Kidney epithelial cell (primary cell): ENCODE measurements at regions not wholly inside any gene's neighbourhood (a gene's known extent, or its start where the extent isn't known, plus 50 kb on each side); places are given as distances from the start of the nearest gene placed in this dataset.

Experiments
- DNase-seq: peaks from one replicate; pipeline ENCODE4 v3.0.0-alpha.2; 2010; ENCODE audit warnings: low read depth
- H3K27me3 ChIP-seq: 2 replicates; pipeline ENCODE4 v1.6.0; 2011; ENCODE audit warnings: low read length; ENCODE audit not compliant: control insufficient read depth, insufficient read depth
- H3K36me3 ChIP-seq: 2 replicates; pipeline ENCODE4 v1.5.1; 2011; ENCODE audit warnings: low read length; ENCODE audit not compliant: control insufficient read depth, insufficient read depth
- H3K4me3 ChIP-seq: 2 replicates; pipeline ENCODE4 v1.5.1; 2011; ENCODE audit warnings: low read depth, mild to moderate bottlenecking, control low read depth, low read length
- CTCF ChIP-seq: IDR thresholded peaks from 2 replicates; pipeline ENCODE4 v1.5.1; 2011; ENCODE audit warnings: mild to moderate bottlenecking, moderate library complexity, low read length, control low read depth, inconsistent platforms; ENCODE audit not compliant: insufficient read depth, poor library complexity, severe bottlenecking

GRCh38 chr3:137820366-137820765 lies 56.3 kb downstream of the SOX14 start:
- no peak for DNase-seq
- H3K4me3 ChIP-seq = no peak overlapping the region

GRCh38 chr3:137835096-137835495 lies 71.0 kb downstream of the SOX14 start:
- peaks cover 2% of the 10 kb centered on the region for H3K27me3 ChIP-seq
- no peak for TF ChIP-seq CTCF
- H3K4me3 ChIP-seq = no peak overlapping the region
- no peak for DNase-seq
- no peaks in the 10 kb centered on the region for H3K36me3 ChIP-seq

More at GRCh38 chr3:137820366-137820765, 56.3 kb downstream of the SOX14 start:
- no peak for TF ChIP-seq CTCF
- Histone ChIP-seq H3K27me3 (no peaks in the 10 kb centered on the region), H3K36me3 (no peaks in the 10 kb centered on the region)

- no peak for DNase-seq
- H3K36me3 ChIP-seq = no peaks in the 10 kb centered on the region
- no peak overlapping the region for H3K4me3 ChIP-seq
- H3K27me3 ChIP-seq = peaks cover 2% of the 10 kb centered on the region
- TF ChIP-seq CTCF = no peak
Observed at GRCh38 chr3:137845194-137845593, 81.1 kb downstream of the SOX14 start.

GRCh38 chr3:137845666-137846065 lies 81.6 kb downstream of the SOX14 start:
- DNase-seq = no peak
- TF ChIP-seq CTCF = no peak
- H3K4me3 ChIP-seq = no peak overlapping the region
- H3K36me3 ChIP-seq = no peaks in the 10 kb centered on the region
- H3K27me3 ChIP-seq = peaks cover 2% of the 10 kb centered on the region

GRCh38 chr3:137852391-137852830 lies 88.3 kb downstream of the SOX14 start:
- H3K4me3 ChIP-seq = no peak overlapping the region
- TF ChIP-seq CTCF = no peak
- H3K27me3 ChIP-seq = no peaks in the 10 kb centered on the region
- DNase-seq = no peak
- no peaks in the 10 kb centered on the region for H3K36me3 ChIP-seq

- TF ChIP-seq CTCF = no peak
- no peaks in the 10 kb centered on the region for H3K27me3 ChIP-seq
- DNase-seq = no peak
- no peak overlapping the region for H3K4me3 ChIP-seq
- H3K36me3 ChIP-seq = no peaks in the 10 kb centered on the region
Observed at GRCh38 chr3:137854533-137855261, 90.6 kb downstream of the SOX14 start.
